Stimulated activated CD4-positive, alpha-beta T cell treated with anti-CD3 and anti-CD28 coated beads, Interleukin-1b, Interleukin-23, amount 100 ng/mL, for 4 hours (primary cell): ENCODE measurements at regions not wholly inside any gene's neighbourhood (a gene's known extent, or its start where the extent isn't known, plus 50 kb on each side); places are given as distances from the start of the nearest gene placed in this dataset.
"Not testable (repeated sequence)": the region's sequence is repeated elsewhere in the genome, so short reads cannot be mapped to it uniquely, and the experiment has no call there.

Experiments used
- DNase-seq, 2 donors: peaks; one replicate each; pipeline ENCODE4 v3.0.0-alpha.2; 2020; ENCODE audit warnings: low read depth in 2 of 2

GRCh38 chr15:94840794-94841783, 609.7 kb downstream of the MCTP2 start:
- DNase-seq = no peak

- DNase-seq = no peak
Measured at GRCh38 chr15:94843060-94843459, 611.7 kb downstream of the MCTP2 start.

DNA sequence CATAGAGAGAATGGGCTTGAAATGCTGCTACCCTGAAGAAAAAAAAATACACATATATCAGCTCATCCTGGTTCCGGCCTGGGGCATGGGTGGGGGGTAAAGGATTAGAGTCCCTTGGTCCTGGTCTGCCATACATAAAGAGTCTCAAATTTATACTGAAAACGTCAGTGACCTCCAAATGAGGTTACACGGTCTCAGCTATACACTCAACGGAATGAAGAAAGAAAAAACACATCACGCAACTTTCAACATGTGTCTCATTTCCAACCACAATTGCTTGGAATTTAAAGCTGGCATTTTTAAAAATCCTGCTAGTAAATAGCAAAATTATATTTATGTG, 612.8 kb downstream of the MCTP2 start:
- DNase-seq = no peak

- DNase-seq = no peak
Measured at GRCh38 chr15:94844538-94845389, 613.4 kb downstream of the MCTP2 start.

DNA sequence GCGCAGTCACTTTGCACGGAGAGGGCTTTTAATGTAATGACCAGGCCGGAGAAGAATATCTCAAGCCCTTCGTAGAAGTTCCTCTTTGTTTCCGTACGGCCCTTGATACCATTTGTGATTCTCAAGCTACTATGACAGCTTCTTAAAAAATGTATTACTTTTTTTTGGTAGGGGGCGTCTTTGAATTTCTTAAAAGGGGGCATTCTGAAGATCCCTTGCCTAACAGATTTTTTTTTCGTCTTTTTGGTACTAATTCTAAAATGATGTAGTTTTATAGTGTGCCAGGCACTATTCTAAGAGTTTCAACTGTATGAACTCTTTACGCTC, 614.0 kb downstream of the MCTP2 start:
- DNase-seq = no peak

GRCh38 chr15:94847325-94847724, 616.0 kb downstream of the MCTP2 start:
- no peak for DNase-seq

GRCh38 chr15:94848054-94848453, 616.7 kb downstream of the MCTP2 start:
- no peak for DNase-seq

- no peak for DNase-seq
Measured at GRCh38 chr15:94855018-94855408, 623.7 kb downstream of the MCTP2 start.

GRCh38 chr15:94855409-94856266, 624.3 kb downstream of the MCTP2 start:
- DNase-seq = no peak

- DNase-seq = no peak
Measured at GRCh38 chr15:94856267-94856854, 625.0 kb downstream of the MCTP2 start.

GRCh38 chr15:94857466-94857865, 626.1 kb downstream of the MCTP2 start:
- no peak for DNase-seq

DNA sequence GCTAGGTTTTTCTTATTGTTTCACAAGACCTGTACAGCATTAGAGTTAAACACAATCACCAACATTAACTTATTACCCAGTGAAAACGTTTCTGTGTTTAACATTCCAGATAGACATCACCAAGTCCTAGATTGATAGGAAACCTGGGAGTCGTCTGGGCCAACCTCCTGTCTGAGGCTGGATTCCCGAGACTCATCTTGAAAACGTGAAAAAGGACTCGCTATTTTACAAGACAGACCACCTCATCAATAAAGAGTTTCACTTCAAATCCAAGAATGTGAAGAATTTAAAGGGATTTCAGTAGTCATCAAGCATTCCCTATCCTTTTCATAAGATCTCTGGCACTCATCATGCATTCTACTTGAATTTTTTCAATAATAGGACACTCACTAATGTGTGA, 626.6 kb downstream of the MCTP2 start:
- DNase-seq = no peak

- no peak for DNase-seq
Measured at GRCh38 chr15:94858449-94858848, 627.1 kb downstream of the MCTP2 start.

GRCh38 chr15:94858920-94859319, 627.6 kb downstream of the MCTP2 start:
- no peak for DNase-seq

- no peak for DNase-seq
Measured at GRCh38 chr15:94864600-94864999, 633.2 kb downstream of the MCTP2 start.

- DNase-seq = not testable (repeated sequence)
Measured at GRCh38 chr15:94868265-94868664, 636.9 kb downstream of the MCTP2 start.

- no peak for DNase-seq
Measured at GRCh38 chr15:94875550-94875949, 644.2 kb downstream of the MCTP2 start.

- no peak for DNase-seq
Measured at GRCh38 chr15:94877833-94878232, 646.5 kb downstream of the MCTP2 start.

DNA sequence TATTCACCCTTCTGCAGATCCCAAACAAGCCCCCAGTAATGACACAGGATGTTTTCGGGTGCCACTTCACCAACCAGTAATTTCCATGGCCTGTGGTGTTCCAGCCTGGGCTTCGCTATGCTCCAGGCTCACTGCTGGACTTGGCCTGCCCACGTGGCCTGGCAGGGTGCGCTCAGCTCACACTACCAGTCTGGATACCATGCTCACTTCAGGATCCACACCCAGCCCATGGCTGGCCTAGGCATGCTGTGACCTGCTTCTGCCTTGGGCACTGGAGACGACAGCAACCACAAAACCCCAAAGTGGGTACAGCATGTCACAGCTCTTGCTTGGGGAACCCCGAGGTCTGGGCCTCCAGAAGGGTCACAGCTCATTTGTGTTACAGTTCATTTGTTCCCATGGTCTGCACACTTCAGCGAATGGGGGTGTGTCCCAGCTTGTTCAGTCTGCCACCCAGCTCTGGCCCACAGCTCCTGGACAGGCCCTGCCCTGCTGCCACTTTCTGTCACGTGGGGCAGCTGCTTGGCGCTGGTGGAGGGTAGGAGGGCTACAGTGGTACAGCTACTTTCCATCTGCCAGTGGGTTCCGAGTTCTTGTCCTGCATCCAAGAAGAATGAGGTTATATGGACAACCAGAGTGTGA, 650.8 kb downstream of the MCTP2 start:
- DNase-seq = no peak

DNA sequence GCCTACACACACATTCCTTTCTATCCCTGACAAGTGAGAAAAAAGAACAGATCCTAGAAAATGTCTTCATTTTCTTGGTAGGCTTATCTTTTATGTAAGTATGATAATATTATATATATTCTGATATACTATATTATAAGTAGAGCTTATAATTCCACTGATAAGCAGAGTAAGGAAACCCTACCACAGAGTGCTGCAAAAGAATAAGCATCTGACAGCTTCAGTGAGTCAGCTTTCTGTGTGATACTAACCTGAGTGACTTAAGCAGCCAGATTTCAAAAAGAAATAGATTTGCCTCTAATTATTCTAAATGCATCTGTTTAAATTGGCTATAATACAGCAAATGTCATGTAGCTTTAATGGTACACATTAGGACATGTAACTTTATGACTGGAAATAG, 656.0 kb downstream of the MCTP2 start:
- no peak for DNase-seq

DNA sequence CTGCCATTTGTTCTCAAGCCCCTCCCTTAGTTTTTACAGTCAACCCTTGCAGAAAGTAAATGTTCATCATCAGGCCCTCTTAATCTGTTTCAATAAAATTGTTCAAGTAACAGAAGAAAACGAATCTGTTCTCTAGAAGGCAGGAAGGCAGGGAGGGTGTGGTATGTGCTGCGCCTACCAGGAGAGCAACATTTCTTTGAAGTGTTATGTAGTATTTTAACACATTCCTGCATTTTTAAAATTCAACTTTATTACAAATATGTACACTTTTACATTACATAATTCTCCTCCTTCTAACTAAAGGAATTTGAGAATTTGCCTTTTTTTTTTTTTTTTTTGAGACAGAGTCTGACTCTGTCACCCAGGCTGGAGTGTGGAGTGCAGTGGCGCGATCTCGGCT, 657.8 kb downstream of the MCTP2 start:
- no peak for DNase-seq
